Upper lobe of left lung (tissue), 4 donors: ENCODE measurements at regions not wholly inside any gene's neighbourhood (a gene's known extent, or its start where the extent isn't known, plus 50 kb on each side); places are given as distances from the start of the nearest gene placed in this dataset.

Source experiments
- POLR2A ChIP-seq, 4 donors: fragments of 450-650 bp; IDR thresholded peaks; one replicate each; pipeline ENCODE4 v1.5.1; 2016 to 2017; ENCODE audit warnings: antibody characterized with exemption in 4 of 4, mild to moderate bottlenecking in 2 of 4
- TF ChIP-seq, protein P1 (sequence below), 6 experiments: fragments of 450-650 bp in 4 of 6; fragments of 200-600 bp in 2 of 6; sonication (generic) in 2 of 6; IDR thresholded peaks; one replicate each; pipeline ENCODE4 v1.5.1; 2016 to 2019; ENCODE audit warnings: antibody characterized with exemption in 6 of 6

DNA sequence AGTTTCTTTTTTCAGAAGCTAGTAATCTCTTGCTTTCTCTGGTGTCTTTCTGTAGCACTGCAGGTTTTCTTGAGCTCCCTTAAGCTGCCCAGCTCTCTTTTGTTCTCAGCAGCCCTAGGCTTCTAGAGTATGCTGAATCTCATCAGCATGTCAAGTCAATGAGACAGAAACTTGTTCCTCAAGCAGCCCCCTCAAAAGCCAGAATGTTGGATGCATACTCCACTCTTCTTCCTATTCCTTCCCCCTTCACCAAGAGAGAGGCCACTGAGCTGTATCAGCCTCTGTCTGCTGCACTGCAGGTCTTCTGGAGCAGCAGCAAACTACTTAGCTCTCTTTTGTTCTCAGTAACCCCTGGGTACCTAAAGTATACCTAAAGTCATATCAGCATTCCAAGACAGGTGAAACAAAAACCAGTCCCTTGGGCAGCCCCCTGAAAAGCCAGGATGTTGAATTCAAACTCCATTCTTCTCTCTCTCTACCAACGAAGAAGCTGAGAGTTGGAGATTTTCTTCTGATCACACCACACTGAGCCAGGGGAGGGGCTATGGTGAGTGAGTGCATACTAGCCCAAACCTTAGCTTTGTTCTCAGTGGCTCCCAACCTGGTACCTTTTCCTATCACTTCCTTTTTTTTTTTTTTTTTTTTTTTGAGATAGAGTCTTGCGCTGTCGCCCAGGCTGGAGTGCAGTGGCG is 73.3 kb upstream of the WAC start:
- TF ChIP-seq, protein P1, sequence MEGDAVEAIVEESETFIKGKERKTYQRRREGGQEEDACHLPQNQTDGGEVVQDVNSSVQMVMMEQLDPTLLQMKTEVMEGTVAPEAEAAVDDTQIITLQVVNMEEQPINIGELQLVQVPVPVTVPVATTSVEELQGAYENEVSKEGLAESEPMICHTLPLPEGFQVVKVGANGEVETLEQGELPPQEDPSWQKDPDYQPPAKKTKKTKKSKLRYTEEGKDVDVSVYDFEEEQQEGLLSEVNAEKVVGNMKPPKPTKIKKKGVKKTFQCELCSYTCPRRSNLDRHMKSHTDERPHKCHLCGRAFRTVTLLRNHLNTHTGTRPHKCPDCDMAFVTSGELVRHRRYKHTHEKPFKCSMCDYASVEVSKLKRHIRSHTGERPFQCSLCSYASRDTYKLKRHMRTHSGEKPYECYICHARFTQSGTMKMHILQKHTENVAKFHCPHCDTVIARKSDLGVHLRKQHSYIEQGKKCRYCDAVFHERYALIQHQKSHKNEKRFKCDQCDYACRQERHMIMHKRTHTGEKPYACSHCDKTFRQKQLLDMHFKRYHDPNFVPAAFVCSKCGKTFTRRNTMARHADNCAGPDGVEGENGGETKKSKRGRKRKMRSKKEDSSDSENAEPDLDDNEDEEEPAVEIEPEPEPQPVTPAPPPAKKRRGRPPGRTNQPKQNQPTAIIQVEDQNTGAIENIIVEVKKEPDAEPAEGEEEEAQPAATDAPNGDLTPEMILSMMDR (IDR thresholded peaks at IDR 0.05) = no peak
- TF ChIP-seq POLR2A (IDR thresholded peaks at IDR 0.05) = no peak
